ENCODE measurements at regions not wholly inside any gene's neighbourhood (a gene's known extent, or its start where the extent isn't known, plus 50 kb on each side); places are given as distances from the start of the nearest gene placed in this dataset.

- no peak for TF ChIP-seq CTCF (conservative IDR thresholded peaks at IDR 0.05; ENCODE audit: control insufficient read depth, insufficient read depth, low read depth, low read length)
- H3K4me3 ChIP-seq (ENCODE audit: control insufficient read depth, low read depth, low read length), result no peak overlapping the region
- DNase-seq (ENCODE audit: low read depth), result no peak
Observed at GRCh38 chr1:169012416-169012815, 94.1 kb upstream of the ATP1B1 start.

GRCh38 chr1:169013821-169014220, 92.7 kb upstream of the ATP1B1 start:
- H3K4me3 ChIP-seq (ENCODE audit: control insufficient read depth, low read depth, low read length), result no peak overlapping the region
- DNase-seq (ENCODE audit: low read depth), result no peak
- TF ChIP-seq CTCF (conservative IDR thresholded peaks at IDR 0.05; ENCODE audit: control insufficient read depth, insufficient read depth, low read depth, low read length), result no peak

GRCh38 chr1:169015464-169015863, 91.0 kb upstream of the ATP1B1 start:
- H3K4me3 ChIP-seq (ENCODE audit: control insufficient read depth, low read depth, low read length), result no peak overlapping the region
- DNase-seq (ENCODE audit: low read depth), result no peak
- TF ChIP-seq CTCF (conservative IDR thresholded peaks at IDR 0.05; ENCODE audit: control insufficient read depth, insufficient read depth, low read depth, low read length), result no peak

- H3K4me3 ChIP-seq (ENCODE audit: control insufficient read depth, low read depth, low read length), result no peak overlapping the region
Observed at GRCh38 chr1:169018751-169019150, 87.7 kb upstream of the ATP1B1 start.

GRCh38 chr1:169019419-169020058, 87.0 kb upstream of the ATP1B1 start:
- DNase-seq (ENCODE audit: low read depth), result no peak
- no peak for TF ChIP-seq CTCF (conservative IDR thresholded peaks at IDR 0.05; ENCODE audit: control insufficient read depth, insufficient read depth, low read depth, low read length)
- H3K4me3 ChIP-seq (ENCODE audit: control insufficient read depth, low read depth, low read length), result no peak overlapping the region

More at GRCh38 chr1:169018751-169019150, 87.7 kb upstream of the ATP1B1 start:
- no peak for DNase-seq (ENCODE audit: low read depth)
- TF ChIP-seq CTCF (conservative IDR thresholded peaks at IDR 0.05; ENCODE audit: control insufficient read depth, insufficient read depth, low read depth, low read length), result no peak

GRCh38 chr1:169020684-169021083, 85.8 kb upstream of the ATP1B1 start:
- H3K4me3 ChIP-seq (ENCODE audit: control insufficient read depth, low read depth, low read length), result no peak overlapping the region
- no peak for TF ChIP-seq CTCF (conservative IDR thresholded peaks at IDR 0.05; ENCODE audit: control insufficient read depth, insufficient read depth, low read depth, low read length)
- DNase-seq (ENCODE audit: low read depth), result no peak

GRCh38 chr1:169022648-169023047, 83.8 kb upstream of the ATP1B1 start:
- no peak for DNase-seq (ENCODE audit: low read depth)
- no peak for TF ChIP-seq CTCF (conservative IDR thresholded peaks at IDR 0.05; ENCODE audit: control insufficient read depth, insufficient read depth, low read depth, low read length)
- H3K4me3 ChIP-seq (ENCODE audit: control insufficient read depth, low read depth, low read length), result no peak overlapping the region
